Neural cell (in vitro differentiated cells): ENCODE measurements at regions not wholly inside any gene's neighbourhood (a gene's known extent, or its start where the extent isn't known, plus 50 kb on each side); places are given as distances from the start of the nearest gene placed in this dataset.

Experiments
- H2AFZ ChIP-seq: fragments of 200-600, 300-800 bp; sonication (generic), shearing (Covaris generic); 2 replicates; pipeline ENCODE4 v1.6.0; 2014; ENCODE audit warnings: low read depth, mild to moderate bottlenecking, antibody characterized with exemption, low read length, moderate library complexity
- H3F3A ChIP-seq: fragments of 200-600 bp; shearing (Covaris generic); 2 replicates; pipeline ENCODE4 v1.6.1; 2016; ENCODE audit warnings: mild to moderate bottlenecking, moderate library complexity, mixed read lengths, antibody characterized with exemption, low read length; ENCODE audit not compliant: insufficient read depth, poor library complexity, severe bottlenecking
- H3K27ac ChIP-seq: fragments of 200-600, 300-800 bp; sonication (generic), shearing (Covaris generic); 2 replicates; pipeline ENCODE4 v1.5.1; 2014; ENCODE audit warnings: mild to moderate bottlenecking, low read length, moderate library complexity
- H3K27me3 ChIP-seq: fragments of 300-800, 200-600 bp; sonication (generic), shearing (Covaris generic); 2 replicates; pipeline ENCODE4 v1.6.0; 2014; ENCODE audit warnings: mild to moderate bottlenecking, low read depth, low read length, moderate library complexity; ENCODE audit not compliant: insufficient read depth
- H3K36me3 ChIP-seq: fragments of 300-800, 200-600 bp; sonication (generic), shearing (Covaris generic); 2 replicates; pipeline ENCODE4 v1.5.1; 2014; ENCODE audit warnings: mild to moderate bottlenecking, antibody characterized with exemption, low read length, moderate library complexity; ENCODE audit not compliant: insufficient read depth
- H3K4me2 ChIP-seq: fragments of 300-800, 200-600 bp; sonication (generic), shearing (Covaris generic); 2 replicates; pipeline ENCODE4 v1.6.0; 2014; ENCODE audit warnings: mild to moderate bottlenecking, low read length
- H3K4me3 ChIP-seq: fragments of 300-800, 200-600 bp; sonication (generic), shearing (Covaris generic); 2 replicates; pipeline ENCODE4 v1.5.1; 2014; ENCODE audit warnings: mild to moderate bottlenecking, low read length, moderate library complexity
- H3K79me2 ChIP-seq: fragments of 200-600 bp; shearing (Covaris generic); replicated peaks from 2 replicates; pipeline ENCODE4 v1.6.0; 2014; ENCODE audit warnings: mild to moderate bottlenecking, low read length, moderate library complexity; ENCODE audit not compliant: insufficient read depth
- H3K9ac ChIP-seq: fragments of 300-800, 200-600 bp; sonication (generic), shearing (Covaris generic); 2 replicates; pipeline ENCODE4 v1.6.1; 2016; ENCODE audit warnings: mild to moderate bottlenecking, low read length, mixed read lengths
- H3K9me2 ChIP-seq: fragments of 200-600 bp; shearing (Covaris generic); 2 replicates; pipeline ENCODE4 v1.6.1; 2016; ENCODE audit warnings: mild to moderate bottlenecking, low read length, mixed read lengths; ENCODE audit not compliant: insufficient read depth
- H3K9me3 ChIP-seq: fragments of 200-600, 300-800 bp; sonication (generic), shearing (Covaris generic); 2 replicates; pipeline ENCODE4 v1.6.1; 2016; ENCODE audit warnings: mild to moderate bottlenecking, mixed run types, low read length, moderate library complexity, mixed read lengths
- H4K20me1 ChIP-seq: fragments of 200-600 bp; shearing (Covaris generic); 2 replicates; pipeline ENCODE4 v1.6.1; 2016; ENCODE audit warnings: mild to moderate bottlenecking, mixed run types; ENCODE audit not compliant: insufficient read depth
- CTCF ChIP-seq: fragments of 450-650 bp; IDR thresholded peaks from 2 replicates; pipeline ENCODE4 v1.5.1; 2014; ENCODE audit warnings: antibody characterized with exemption, mild to moderate bottlenecking, moderate library complexity; ENCODE audit not compliant: poor library complexity, severe bottlenecking
- EP300 ChIP-seq: fragments of 450-650 bp; conservative IDR thresholded peaks from 2 replicates; pipeline ENCODE4 v1.6.1; 2014; ENCODE audit warnings: antibody characterized with exemption, mild to moderate bottlenecking, moderate library complexity; ENCODE audit not compliant: poor library complexity, severe bottlenecking
- EZH2 ChIP-seq: fragments of 200-600, 300-800 bp; shearing (Covaris generic), sonication (generic); IDR thresholded peaks from 2 replicates; pipeline ENCODE4 v1.6.1; 2014; ENCODE audit warnings: antibody characterized with exemption, low read length, borderline replicate concordance, mild to moderate bottlenecking; ENCODE audit not compliant: insufficient read depth, poor library complexity, severe bottlenecking
- MXI1 ChIP-seq: fragments of 450-650 bp; conservative IDR thresholded peaks from 2 replicates; pipeline ENCODE4 v1.6.1; 2014; ENCODE audit warnings: antibody characterized with exemption, mild to moderate bottlenecking; ENCODE audit not compliant: poor library complexity, severe bottlenecking
- POLR2AphosphoS5 ChIP-seq: IDR thresholded peaks from 2 replicates; pipeline ENCODE4 v1.6.1; 2012
- RAD21 ChIP-seq: fragments of 450-650 bp; conservative IDR thresholded peaks from 2 replicates; pipeline ENCODE4 v1.6.1; 2014; ENCODE audit warnings: antibody characterized with exemption, mild to moderate bottlenecking, moderate library complexity
- REST ChIP-seq: IDR thresholded peaks from 2 replicates; pipeline ENCODE4 v1.6.1; 2012; ENCODE audit warnings: borderline replicate concordance
- SMC3 ChIP-seq: fragments of 450-650 bp; conservative IDR thresholded peaks from 2 replicates; pipeline ENCODE4 v1.6.1; 2014; ENCODE audit warnings: antibody characterized with exemption, mild to moderate bottlenecking, moderate library complexity; ENCODE audit not compliant: poor library complexity
- TAF1 ChIP-seq: IDR thresholded peaks from 2 replicates; pipeline ENCODE4 v1.6.1; 2012; ENCODE audit warnings: low read depth

GRCh38 chr12:16453319-16453718, 105.9 kb downstream of the MGST1 start:
- no peaks in the 10 kb centered on the region for H3F3A ChIP-seq
- H3K9ac ChIP-seq, result no peak overlapping the region
- no peak overlapping the region for H3K4me2 ChIP-seq
- no peaks in the 10 kb centered on the region for H3K9me2 ChIP-seq
- H4K20me1 ChIP-seq, result no peaks in the 10 kb centered on the region
- H3K9me3 ChIP-seq, result no peaks in the 10 kb centered on the region
- H3K36me3 ChIP-seq, result no peaks in the 10 kb centered on the region
- no peaks in the 10 kb centered on the region for H3K27me3 ChIP-seq
- H3K79me2 ChIP-seq, result no peaks in the 10 kb centered on the region
- TF ChIP-seq RAD21, result no peak
- TF ChIP-seq MXI1, result no peak
- TF ChIP-seq SMC3, result no peak
- H3K4me3 ChIP-seq, result no peak overlapping the region
- H3K27ac ChIP-seq, result no peak overlapping the region
- no peak overlapping the region for H2AFZ ChIP-seq

GRCh38 chr12:16454481-16454880, 107.0 kb downstream of the MGST1 start:
- no peaks in the 10 kb centered on the region for H3K9me3 ChIP-seq
- no peaks in the 10 kb centered on the region for H3F3A ChIP-seq
- no peak overlapping the region for H3K4me3 ChIP-seq
- no peaks in the 10 kb centered on the region for H3K36me3 ChIP-seq
- no peaks in the 10 kb centered on the region for H4K20me1 ChIP-seq
- no peak overlapping the region for H2AFZ ChIP-seq
- no peaks in the 10 kb centered on the region for H3K27me3 ChIP-seq
- no peak overlapping the region for H3K27ac ChIP-seq
- H3K9me2 ChIP-seq, result no peaks in the 10 kb centered on the region
- H3K9ac ChIP-seq, result no peak overlapping the region
- no peak for TF ChIP-seq RAD21
- TF ChIP-seq REST, result no peak
- TF ChIP-seq MXI1, result no peak
- TF ChIP-seq EZH2, result no peak
- no peak for TF ChIP-seq POLR2AphosphoS5
- no peak for TF ChIP-seq SMC3
- TF ChIP-seq EP300, result no peak
- TF ChIP-seq CTCF, result no peak
- no peak for TF ChIP-seq TAF1
- H3K79me2 ChIP-seq, result no peaks in the 10 kb centered on the region
- H3K4me2 ChIP-seq, result no peak overlapping the region

- Histone ChIP-seq H3K27ac (no peak overlapping the region), H3K27me3 (no peaks in the 10 kb centered on the region), H3K4me3 (no peak overlapping the region), H4K20me1 (no peaks in the 10 kb centered on the region), H3K4me2 (no peak overlapping the region), H3K9me3 (no peaks in the 10 kb centered on the region), H3K9ac (no peak overlapping the region), H2AFZ (no peak overlapping the region), H3K9me2 (no peaks in the 10 kb centered on the region), H3K79me2 (no peaks in the 10 kb centered on the region), H3F3A (no peaks in the 10 kb centered on the region), H3K36me3 (no peaks in the 10 kb centered on the region)
- TF ChIP-seq EP300, result no peak
- TF ChIP-seq REST, result peak; percentile 98
- peak; percentile 43 for TF ChIP-seq POLR2AphosphoS5
Observed at GRCh38 chr12:16458521-16459078, 111.2 kb downstream of the MGST1 start.
